ENCODE measurements at regions not wholly inside any gene's neighbourhood (a gene's known extent, or its start where the extent isn't known, plus 50 kb on each side); places are given as distances from the start of the nearest gene placed in this dataset.

DNA sequence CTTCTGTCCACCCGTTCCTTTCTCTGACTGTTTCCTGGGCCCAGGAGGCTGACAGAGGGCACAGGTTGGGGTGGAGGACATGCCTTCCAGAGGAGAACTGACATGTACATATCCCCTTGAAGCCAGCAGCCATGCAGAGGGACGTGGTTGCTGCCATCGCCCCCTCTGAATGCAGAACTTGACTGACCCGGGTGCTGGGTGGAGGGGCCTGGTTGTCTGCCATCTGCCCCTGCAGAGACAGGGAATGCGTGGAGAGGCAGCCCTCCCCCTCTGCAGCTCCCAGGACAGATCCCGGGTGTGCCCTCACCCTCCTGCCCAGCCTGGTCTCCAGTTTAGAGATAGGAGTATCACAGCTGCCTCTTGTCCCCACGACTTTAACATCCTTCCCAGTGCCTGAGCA lies 383.0 kb upstream of the B3GAT1 start:
- no peaks in the 10 kb centered on the region for H3K36me3 Mint-ChIP-seq (ENCODE audit: low read depth)
- H3K27me3 Mint-ChIP-seq, result no peaks in the 10 kb centered on the region
- intact Hi-C loops (cut with micrococcal nuclease), result no loop called here
- no peak overlapping the region for H3K27ac Mint-ChIP-seq
- H3K4me1 Mint-ChIP-seq (ENCODE audit: low read depth), result no peaks in the 10 kb centered on the region
- H3K9me3 Mint-ChIP-seq, result no peaks in the 10 kb centered on the region
- H3K4me3 Mint-ChIP-seq, result no peak overlapping the region

DNA sequence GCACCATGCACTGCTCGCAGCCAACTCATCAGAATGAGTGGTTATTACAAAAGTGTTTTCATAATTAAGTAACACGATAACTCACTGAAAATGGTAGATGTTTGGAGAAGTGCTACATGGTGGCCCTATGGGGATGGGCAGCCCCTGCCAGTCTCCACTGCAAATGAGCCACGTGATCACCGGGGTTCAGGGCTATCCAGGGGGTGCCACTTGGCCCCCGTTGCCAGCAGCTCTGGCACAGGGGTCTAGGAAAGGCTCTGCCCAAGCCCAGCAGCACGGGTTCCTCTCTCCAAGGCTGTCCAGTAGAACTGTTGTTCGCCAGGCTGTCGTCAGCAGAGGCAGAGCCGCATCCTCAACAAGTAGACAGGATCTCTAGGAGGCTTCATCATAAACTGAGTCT lies 382.1 kb upstream of the B3GAT1 start:
- no peaks in the 10 kb centered on the region for H3K9me3 Mint-ChIP-seq
- no peaks in the 10 kb centered on the region for H3K36me3 Mint-ChIP-seq (ENCODE audit: low read depth)
- H3K4me3 Mint-ChIP-seq, result no peak overlapping the region
- H3K27ac Mint-ChIP-seq, result no peak overlapping the region
- no peaks in the 10 kb centered on the region for H3K27me3 Mint-ChIP-seq
- intact Hi-C loops (cut with micrococcal nuclease), result no loop called here
- no peaks in the 10 kb centered on the region for H3K4me1 Mint-ChIP-seq (ENCODE audit: low read depth)

DNA sequence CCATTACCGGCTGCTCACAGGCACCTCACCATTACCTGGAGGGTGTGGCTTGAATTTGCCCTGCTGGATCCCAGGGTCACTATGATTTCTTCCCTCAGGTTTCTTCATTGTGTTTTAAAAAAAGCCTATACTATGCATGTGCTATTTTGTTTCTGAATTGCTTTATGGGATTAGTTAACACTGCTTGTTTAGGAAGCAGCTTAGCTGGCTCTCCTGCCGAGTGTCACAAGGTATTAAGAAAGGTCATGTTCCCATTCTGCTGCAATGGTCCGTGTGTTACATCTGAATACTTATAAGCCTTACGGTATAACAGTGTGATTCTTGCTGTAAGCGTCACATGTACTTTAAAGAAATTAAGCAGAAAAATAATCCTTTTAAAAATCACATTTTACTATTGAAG lies 380.6 kb upstream of the B3GAT1 start:
- H3K27ac Mint-ChIP-seq, result no peak overlapping the region
- intact Hi-C loops (cut with micrococcal nuclease), result no loop called here
- H3K36me3 Mint-ChIP-seq (ENCODE audit: low read depth), result no peaks in the 10 kb centered on the region
- H3K27me3 Mint-ChIP-seq, result no peaks in the 10 kb centered on the region
- H3K9me3 Mint-ChIP-seq, result no peaks in the 10 kb centered on the region
- H3K4me1 Mint-ChIP-seq (ENCODE audit: low read depth), result no peaks in the 10 kb centered on the region
- H3K4me3 Mint-ChIP-seq, result no peak overlapping the region

DNA sequence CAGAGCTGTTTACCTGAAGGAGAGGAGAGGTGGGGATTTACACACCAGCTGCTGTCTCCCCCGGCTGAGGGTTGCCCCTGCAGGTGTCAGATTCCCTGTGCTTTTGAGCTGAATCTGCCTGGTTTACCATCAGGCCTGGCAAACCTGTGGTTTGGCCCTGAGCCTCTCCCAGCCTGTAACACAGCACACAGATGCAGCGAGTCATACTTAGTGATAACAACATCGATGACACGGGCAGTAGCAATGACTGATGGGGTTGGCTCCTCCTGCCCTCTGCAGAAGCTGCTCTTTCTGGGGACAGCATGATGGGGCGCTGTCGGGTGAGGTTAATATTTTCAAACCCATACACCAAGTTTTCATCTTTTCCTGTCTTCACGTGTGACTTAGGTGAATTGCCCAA lies 380.0 kb upstream of the B3GAT1 start:
- Mint-ChIP-seq H3K4me1 (ENCODE audit: low read depth) (no peaks in the 10 kb centered on the region), H3K27ac (no peak overlapping the region)
- intact Hi-C loops (cut with micrococcal nuclease), result no loop called here

DNA sequence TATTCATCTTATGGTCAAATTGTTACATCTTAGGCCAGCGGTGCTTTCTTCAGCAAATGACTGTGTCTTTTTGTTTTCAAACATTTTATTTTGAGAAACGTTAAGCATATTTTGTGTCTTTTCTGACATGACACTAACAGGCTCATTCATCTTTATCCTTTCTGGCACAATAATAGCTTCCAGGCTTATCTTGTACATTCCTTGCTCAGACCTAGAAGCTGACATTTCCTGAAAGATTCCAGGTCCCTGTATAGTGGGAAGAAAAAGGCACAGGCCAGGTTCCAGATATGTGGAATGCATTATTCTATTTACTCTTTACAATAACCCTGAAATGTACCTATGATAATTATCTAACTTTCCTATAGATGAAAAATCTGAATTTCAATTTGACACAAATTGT lies 379.1 kb upstream of the B3GAT1 start:
- Mint-ChIP-seq H3K4me1 (ENCODE audit: low read depth) (no peaks in the 10 kb centered on the region), H3K27ac (no peak overlapping the region), H3K36me3 (ENCODE audit: low read depth) (no peaks in the 10 kb centered on the region), H3K27me3 (no peaks in the 10 kb centered on the region), H3K4me3 (no peak overlapping the region), H3K9me3 (no peaks in the 10 kb centered on the region)
- intact Hi-C loops (cut with micrococcal nuclease), result no loop called here

More for the DNA sequence above, 380.0 kb upstream of the B3GAT1 start:
- H3K9me3 Mint-ChIP-seq, result no peaks in the 10 kb centered on the region
- H3K36me3 Mint-ChIP-seq (ENCODE audit: low read depth), result no peaks in the 10 kb centered on the region
- no peaks in the 10 kb centered on the region for H3K27me3 Mint-ChIP-seq
- no peak overlapping the region for H3K4me3 Mint-ChIP-seq

DNA sequence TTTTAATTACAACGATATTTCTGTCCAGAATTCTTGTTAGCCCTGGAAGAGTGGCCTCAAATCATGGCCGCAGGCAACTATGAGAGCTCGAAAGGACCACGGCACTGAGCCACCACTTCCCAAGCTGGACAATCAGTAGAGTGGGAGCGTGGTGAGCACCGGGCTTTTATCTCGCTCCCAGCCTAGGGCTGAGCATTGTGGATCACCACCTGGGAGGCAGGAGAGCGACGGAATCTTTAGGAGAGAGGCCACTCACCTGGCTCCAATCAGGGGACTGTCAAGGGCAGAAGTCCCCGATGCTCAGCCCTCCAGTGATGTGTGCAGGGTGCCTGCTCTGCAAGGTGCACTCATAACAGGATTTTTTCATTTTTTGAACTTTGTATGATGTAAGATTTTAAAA lies 377.1 kb upstream of the B3GAT1 start:
- intact Hi-C loops (cut with micrococcal nuclease), result no loop called here
- no peak overlapping the region for H3K4me3 Mint-ChIP-seq
- no peaks in the 10 kb centered on the region for H3K27me3 Mint-ChIP-seq
- no peaks in the 10 kb centered on the region for H3K36me3 Mint-ChIP-seq (ENCODE audit: low read depth)
- H3K9me3 Mint-ChIP-seq, result no peaks in the 10 kb centered on the region
- no peaks in the 10 kb centered on the region for H3K4me1 Mint-ChIP-seq (ENCODE audit: low read depth)
- H3K27ac Mint-ChIP-seq, result no peak overlapping the region

DNA sequence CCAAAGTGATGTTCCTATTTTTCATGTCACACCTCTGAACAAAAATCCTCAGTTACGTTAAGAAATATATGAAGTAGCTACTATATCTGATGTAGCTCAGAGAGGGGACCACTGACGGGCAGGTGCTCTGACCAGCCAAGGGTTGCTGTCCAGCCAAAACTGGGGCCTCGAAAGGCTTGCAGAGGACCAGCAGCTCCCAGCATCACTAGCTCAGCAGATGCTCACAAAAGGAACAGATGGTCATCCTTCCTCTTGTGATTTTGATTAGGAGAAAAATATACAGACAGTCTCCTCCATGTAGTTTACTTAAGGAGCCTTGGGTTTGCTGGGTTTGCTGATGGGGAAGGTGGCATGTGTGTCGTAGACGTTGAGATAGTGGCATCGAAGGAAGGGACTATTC lies 374.6 kb upstream of the B3GAT1 start:
- intact Hi-C loops (cut with micrococcal nuclease), result no loop called here
- no peaks in the 10 kb centered on the region for H3K36me3 Mint-ChIP-seq (ENCODE audit: low read depth)
- no peak overlapping the region for H3K4me3 Mint-ChIP-seq
- no peaks in the 10 kb centered on the region for H3K27me3 Mint-ChIP-seq
- H3K4me1 Mint-ChIP-seq (ENCODE audit: low read depth), result no peaks in the 10 kb centered on the region
- H3K27ac Mint-ChIP-seq, result no peak overlapping the region
- H3K9me3 Mint-ChIP-seq, result no peaks in the 10 kb centered on the region

DNA sequence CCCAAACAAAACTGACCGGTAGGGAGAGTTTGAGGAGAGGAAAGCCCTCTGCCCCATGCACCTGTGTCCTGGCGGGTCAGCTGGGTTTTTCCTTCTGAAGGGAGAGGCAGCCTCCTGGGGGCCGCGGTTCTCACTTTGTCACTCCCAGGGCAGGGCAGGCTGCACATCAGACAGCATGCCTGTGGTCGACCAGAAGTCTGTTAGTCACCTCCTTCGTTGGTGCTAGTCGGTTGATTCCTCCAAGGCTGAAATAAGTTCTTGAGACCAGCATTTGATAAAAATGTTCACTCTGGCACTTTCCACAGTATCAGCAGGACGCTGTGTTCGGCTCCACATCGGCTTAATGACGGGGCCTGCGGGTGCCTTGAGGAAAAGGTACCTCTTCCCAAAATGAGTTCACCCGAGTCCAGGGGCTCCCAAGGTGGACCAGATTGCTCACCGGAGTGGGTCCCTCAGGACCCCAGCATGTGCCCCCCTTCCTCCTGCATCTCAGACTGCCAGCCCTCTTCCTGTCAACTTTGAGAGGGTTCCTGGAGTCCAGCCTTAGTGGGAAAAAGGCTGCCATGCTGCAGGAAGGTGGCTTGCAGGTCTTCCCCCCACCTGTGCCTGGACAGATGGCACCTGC lies 373.7 kb upstream of the B3GAT1 start:
- Mint-ChIP-seq H3K27me3 (no peaks in the 10 kb centered on the region), H3K9me3 (no peaks in the 10 kb centered on the region), H3K27ac (no peak overlapping the region), H3K36me3 (ENCODE audit: low read depth) (no peaks in the 10 kb centered on the region), H3K4me1 (ENCODE audit: low read depth) (no peaks in the 10 kb centered on the region), H3K4me3 (no peak overlapping the region)
- intact Hi-C loops (cut with micrococcal nuclease), result no loop called here

DNA sequence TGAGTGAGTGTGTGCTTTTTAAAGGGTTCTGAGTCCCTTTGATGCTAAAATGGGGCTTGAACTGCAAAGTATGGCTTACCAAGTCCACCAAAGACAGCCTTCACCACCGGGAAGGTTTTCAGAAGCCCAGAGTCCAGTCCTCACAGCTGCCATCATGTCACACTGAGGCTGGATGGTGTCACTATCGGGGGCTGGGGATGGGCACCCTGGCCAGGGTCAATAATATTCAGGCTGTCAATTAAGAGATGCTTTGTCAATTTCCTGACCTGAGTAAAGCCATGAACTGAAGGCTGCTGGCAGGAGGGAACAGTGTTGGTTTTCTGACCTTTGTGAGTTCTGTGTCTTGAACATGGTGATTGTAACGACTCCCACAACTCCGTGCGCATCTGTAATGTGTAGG lies 373.0 kb upstream of the B3GAT1 start:
- no peak overlapping the region for H3K27ac Mint-ChIP-seq
- H3K4me3 Mint-ChIP-seq, result no peak overlapping the region

DNA sequence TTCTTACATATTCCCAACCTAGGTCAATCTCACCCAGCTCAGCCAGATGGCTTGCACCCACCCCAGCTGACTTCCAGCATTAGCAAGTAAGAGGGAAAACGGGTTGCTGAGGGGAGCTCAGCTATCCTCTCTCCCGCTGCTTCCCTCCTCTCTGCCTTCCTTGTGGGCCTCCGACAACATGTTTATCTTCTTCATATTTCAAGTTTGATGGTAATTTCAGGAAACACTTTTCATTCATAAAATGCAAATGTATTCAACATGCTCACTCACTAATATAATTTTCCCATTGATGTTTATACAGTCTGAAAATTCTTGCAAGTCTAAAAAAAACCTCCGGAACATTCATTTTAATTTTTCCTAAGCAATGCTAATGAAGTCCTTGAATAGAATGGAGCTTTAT lies 372.5 kb upstream of the B3GAT1 start:
- no peak overlapping the region for H3K27ac Mint-ChIP-seq
- no peak overlapping the region for H3K4me3 Mint-ChIP-seq
- intact Hi-C loops (cut with micrococcal nuclease), result no loop called here
- H3K4me1 Mint-ChIP-seq (ENCODE audit: low read depth), result no peaks in the 10 kb centered on the region
- no peaks in the 10 kb centered on the region for H3K27me3 Mint-ChIP-seq
- H3K36me3 Mint-ChIP-seq (ENCODE audit: low read depth), result no peaks in the 10 kb centered on the region
- no peaks in the 10 kb centered on the region for H3K9me3 Mint-ChIP-seq

More for the DNA sequence above, 373.0 kb upstream of the B3GAT1 start:
- Mint-ChIP-seq H3K9me3 (no peaks in the 10 kb centered on the region), H3K36me3 (ENCODE audit: low read depth) (no peaks in the 10 kb centered on the region), H3K27me3 (no peaks in the 10 kb centered on the region), H3K4me1 (ENCODE audit: low read depth) (no peaks in the 10 kb centered on the region)
- intact Hi-C loops (cut with micrococcal nuclease), result no loop called here

DNA sequence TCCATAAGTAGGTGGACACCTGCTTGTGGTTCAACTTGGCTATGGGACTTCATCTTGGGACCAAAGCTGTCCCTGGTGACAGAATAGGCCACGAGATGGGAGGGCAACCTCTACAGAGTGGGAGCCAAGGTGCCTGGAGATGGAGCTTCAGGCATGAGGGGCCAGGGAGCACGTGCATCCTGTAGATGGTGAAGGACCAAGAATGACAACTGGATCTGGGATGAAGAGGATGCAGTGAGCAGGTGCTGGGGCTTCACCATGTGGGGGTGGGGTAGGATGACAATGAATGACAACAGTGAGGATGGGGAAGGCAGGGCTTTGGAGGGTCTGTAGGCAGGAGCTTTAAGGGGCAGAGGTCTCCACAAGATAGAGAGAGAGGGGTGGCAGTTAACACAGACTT lies 372.0 kb upstream of the B3GAT1 start:
- Mint-ChIP-seq H3K27me3 (no peaks in the 10 kb centered on the region), H3K27ac (no peak overlapping the region), H3K4me1 (ENCODE audit: low read depth) (no peaks in the 10 kb centered on the region), H3K9me3 (no peaks in the 10 kb centered on the region), H3K36me3 (ENCODE audit: low read depth) (no peaks in the 10 kb centered on the region), H3K4me3 (no peak overlapping the region)
- intact Hi-C loops (cut with micrococcal nuclease), result no loop called here

DNA sequence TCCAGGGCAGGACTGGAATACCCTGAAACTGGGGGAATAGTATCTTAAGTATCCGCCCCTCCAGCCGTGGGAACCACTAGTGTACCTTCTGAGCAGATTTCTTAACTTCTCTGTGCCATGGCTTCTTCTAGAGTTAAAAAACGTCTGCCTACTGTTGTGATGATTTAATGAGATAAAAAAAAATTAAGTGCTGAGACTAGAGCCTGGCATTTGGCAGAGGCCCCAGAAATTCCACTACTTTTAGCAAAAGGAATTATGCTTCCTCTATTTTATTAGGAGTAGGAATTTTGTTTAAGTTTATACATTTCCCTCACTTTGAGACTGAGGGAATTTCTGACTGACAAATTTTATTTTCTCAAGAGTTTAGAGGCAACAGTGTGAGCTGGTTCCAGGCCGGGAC lies 371.2 kb upstream of the B3GAT1 start:
- no peaks in the 10 kb centered on the region for H3K9me3 Mint-ChIP-seq
- H3K27me3 Mint-ChIP-seq, result no peaks in the 10 kb centered on the region

DNA sequence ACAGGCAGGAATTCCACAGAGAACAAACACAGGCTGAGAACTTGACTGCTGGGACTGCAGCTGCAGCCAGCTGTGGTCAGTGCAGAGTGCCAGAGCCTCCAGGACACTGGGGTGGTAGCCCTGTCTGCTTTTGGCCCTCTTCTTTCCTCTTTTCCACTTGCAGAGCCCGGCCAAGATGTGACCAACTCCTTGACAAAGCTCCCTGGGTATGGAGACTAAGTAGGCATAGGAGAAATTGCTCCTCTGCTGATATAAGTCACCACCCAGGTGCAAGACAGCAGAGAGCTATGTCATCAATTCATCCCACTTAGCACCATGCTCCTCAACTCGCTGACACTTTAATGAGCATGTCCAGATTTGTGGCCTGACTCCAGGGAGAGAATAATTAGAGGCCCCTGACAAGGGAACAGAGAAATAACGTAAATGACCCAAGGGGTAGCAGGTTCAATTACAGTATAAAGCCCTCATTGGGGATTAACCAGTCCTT lies 369.4 kb upstream of the B3GAT1 start:
- H3K4me1 Mint-ChIP-seq (ENCODE audit: low read depth), result no peaks in the 10 kb centered on the region
- intact Hi-C loops (cut with micrococcal nuclease), result no loop called here
- H3K27me3 Mint-ChIP-seq, result no peaks in the 10 kb centered on the region
- H3K27ac Mint-ChIP-seq, result no peak overlapping the region
- no peaks in the 10 kb centered on the region for H3K36me3 Mint-ChIP-seq (ENCODE audit: low read depth)
- H3K9me3 Mint-ChIP-seq, result no peaks in the 10 kb centered on the region
- H3K4me3 Mint-ChIP-seq, result no peak overlapping the region

More for the DNA sequence above, 371.2 kb upstream of the B3GAT1 start:
- intact Hi-C loops (cut with micrococcal nuclease), result no loop called here
- Mint-ChIP-seq H3K4me3 (no peak overlapping the region), H3K4me1 (ENCODE audit: low read depth) (no peaks in the 10 kb centered on the region), H3K36me3 (ENCODE audit: low read depth) (no peaks in the 10 kb centered on the region), H3K27ac (no peak overlapping the region)

DNA sequence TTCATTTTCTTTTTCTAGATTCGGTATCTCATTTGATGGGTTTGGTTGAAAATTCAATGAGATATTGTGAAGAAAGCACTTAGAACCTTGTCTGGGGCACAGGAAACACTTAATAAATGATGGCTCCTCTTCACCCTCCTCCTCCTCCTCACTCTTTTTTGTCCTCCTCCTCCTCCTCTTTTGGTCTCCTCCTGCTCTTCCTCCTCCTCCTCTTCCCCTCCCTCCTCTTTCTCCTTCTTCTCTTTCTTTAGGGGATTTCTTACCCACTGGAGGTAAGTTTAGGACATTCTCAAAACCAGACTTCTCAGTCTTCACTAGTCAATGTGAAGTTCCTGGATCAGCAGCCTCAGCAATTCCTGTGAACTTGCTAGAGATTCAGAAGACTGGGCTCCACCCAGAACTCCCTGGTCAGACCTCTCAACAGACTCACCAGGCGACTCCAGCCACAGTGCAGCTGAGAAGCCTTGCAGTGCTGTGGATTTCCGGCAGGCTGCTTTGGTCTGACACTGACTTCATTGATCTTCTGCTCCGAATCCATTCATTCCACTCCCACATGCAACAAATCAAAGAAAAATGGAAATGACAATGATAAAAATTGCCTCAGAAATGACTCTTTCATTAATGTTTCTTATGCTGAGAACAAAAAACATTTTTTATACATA lies 368.6 kb upstream of the B3GAT1 start:
- Mint-ChIP-seq H3K9me3 (no peaks in the 10 kb centered on the region), H3K36me3 (ENCODE audit: low read depth) (no peaks in the 10 kb centered on the region), H3K27ac (no peak overlapping the region), H3K27me3 (no peaks in the 10 kb centered on the region), H3K4me3 (no peak overlapping the region), H3K4me1 (ENCODE audit: low read depth) (no peaks in the 10 kb centered on the region)
- intact Hi-C loops (cut with micrococcal nuclease), result no loop called here

DNA sequence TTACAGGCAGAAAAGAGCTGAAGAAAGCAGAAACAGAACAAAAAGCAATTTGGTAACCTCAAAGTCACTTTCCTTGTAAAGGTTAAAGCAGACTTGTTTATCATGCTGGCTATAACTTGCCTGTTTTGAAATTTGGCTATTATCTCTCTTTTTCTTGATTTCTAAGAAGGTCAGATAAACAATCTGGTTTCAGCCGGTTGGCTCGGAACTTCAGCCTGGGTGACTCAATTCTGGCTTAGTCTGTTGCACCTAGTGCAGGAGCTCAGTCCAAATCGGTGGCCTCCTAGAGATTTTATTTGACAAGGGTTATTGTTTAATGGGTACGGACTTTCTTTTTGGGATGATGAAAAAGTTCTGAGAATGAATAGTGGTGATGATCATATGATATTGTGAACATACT lies 367.1 kb upstream of the B3GAT1 start:
- intact Hi-C loops (cut with micrococcal nuclease), result no loop called here
- H3K27me3 Mint-ChIP-seq, result no peaks in the 10 kb centered on the region
- no peaks in the 10 kb centered on the region for H3K9me3 Mint-ChIP-seq
- H3K4me1 Mint-ChIP-seq (ENCODE audit: low read depth), result no peaks in the 10 kb centered on the region
- H3K4me3 Mint-ChIP-seq, result no peak overlapping the region
- H3K27ac Mint-ChIP-seq, result no peak overlapping the region
- no peaks in the 10 kb centered on the region for H3K36me3 Mint-ChIP-seq (ENCODE audit: low read depth)

Data from dendritic cell treated with granulocyte-macrophage colony-stimulating factor and Interleukin-4, amounts not matched to agents 40 ng/mL and 50 ng/mL, for 4 days (primary cell).